Esophagus muscularis mucosa (tissue), 3 donors: ENCODE measurements at regions not wholly inside any gene's neighbourhood (a gene's known extent, or its start where the extent isn't known, plus 50 kb on each side); places are given as distances from the start of the nearest gene placed in this dataset.

Source experiments
- CTCF ChIP-seq, 3 experiments: fragments of 200-600 bp in 2 of 3; fragments of 450-650 bp in 1 of 3; sonication (generic) in 2 of 3; IDR thresholded peaks; one replicate each; pipeline ENCODE4 v1.5.1; 2017 to 2019; ENCODE audit warnings: antibody characterized with exemption in 3 of 3, mild to moderate bottlenecking in 2 of 3, moderate library complexity in 1 of 3
- POLR2A ChIP-seq: fragments of 450-650 bp; IDR thresholded peaks from one replicate; pipeline ENCODE4 v1.6.1; 2017; ENCODE audit warnings: antibody characterized with exemption, moderate library complexity, mild to moderate bottlenecking, low read depth

GRCh38 chrY:16715278-16715677, 1164.7 kb downstream of the CDY2B start:
- no peak for TF ChIP-seq POLR2A
- TF ChIP-seq CTCF (IDR thresholded peaks at IDR 0.05): no peak
